ENCODE measurements at regions not wholly inside any gene's neighbourhood (a gene's known extent, or its start where the extent isn't known, plus 50 kb on each side); places are given as distances from the start of the nearest gene placed in this dataset.

DNA sequence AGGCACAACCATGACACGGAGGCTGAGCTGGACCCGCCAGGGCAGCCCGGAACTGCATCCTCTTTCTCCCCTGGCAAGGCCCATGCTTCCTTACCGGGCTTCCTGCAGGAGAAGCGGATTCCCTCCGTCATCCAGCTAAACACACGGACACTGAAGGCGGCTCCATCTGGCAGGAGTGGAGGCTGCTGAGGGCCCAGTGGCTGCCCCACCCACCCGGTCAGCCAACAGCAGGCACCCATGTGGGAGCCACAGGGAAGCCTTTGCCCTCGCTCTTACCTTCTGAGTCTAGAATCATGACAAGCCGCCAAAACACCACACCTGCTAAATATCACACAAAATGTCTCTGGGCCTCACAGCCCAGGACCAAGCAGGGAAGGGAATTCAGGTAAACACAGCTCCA is 321.6 kb upstream of the RNF32 start:
- TF ChIP-seq, protein P1, sequence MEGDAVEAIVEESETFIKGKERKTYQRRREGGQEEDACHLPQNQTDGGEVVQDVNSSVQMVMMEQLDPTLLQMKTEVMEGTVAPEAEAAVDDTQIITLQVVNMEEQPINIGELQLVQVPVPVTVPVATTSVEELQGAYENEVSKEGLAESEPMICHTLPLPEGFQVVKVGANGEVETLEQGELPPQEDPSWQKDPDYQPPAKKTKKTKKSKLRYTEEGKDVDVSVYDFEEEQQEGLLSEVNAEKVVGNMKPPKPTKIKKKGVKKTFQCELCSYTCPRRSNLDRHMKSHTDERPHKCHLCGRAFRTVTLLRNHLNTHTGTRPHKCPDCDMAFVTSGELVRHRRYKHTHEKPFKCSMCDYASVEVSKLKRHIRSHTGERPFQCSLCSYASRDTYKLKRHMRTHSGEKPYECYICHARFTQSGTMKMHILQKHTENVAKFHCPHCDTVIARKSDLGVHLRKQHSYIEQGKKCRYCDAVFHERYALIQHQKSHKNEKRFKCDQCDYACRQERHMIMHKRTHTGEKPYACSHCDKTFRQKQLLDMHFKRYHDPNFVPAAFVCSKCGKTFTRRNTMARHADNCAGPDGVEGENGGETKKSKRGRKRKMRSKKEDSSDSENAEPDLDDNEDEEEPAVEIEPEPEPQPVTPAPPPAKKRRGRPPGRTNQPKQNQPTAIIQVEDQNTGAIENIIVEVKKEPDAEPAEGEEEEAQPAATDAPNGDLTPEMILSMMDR (IDR thresholded peaks at IDR 0.05): no peak
- TF ChIP-seq POLR2AphosphoS5 (IDR thresholded peaks at IDR 0.05; ENCODE audit: low read depth, low read length) (no peak), SIN3A (IDR thresholded peaks at IDR 0.05; ENCODE audit: borderline replicate concordance, insufficient read depth, low read depth, low read length) (no peak), TCF7L2 (IDR thresholded peaks at IDR 0.05; ENCODE audit: low read depth, low read length) (no peak)
- TF ChIP-seq, protein P2, sequence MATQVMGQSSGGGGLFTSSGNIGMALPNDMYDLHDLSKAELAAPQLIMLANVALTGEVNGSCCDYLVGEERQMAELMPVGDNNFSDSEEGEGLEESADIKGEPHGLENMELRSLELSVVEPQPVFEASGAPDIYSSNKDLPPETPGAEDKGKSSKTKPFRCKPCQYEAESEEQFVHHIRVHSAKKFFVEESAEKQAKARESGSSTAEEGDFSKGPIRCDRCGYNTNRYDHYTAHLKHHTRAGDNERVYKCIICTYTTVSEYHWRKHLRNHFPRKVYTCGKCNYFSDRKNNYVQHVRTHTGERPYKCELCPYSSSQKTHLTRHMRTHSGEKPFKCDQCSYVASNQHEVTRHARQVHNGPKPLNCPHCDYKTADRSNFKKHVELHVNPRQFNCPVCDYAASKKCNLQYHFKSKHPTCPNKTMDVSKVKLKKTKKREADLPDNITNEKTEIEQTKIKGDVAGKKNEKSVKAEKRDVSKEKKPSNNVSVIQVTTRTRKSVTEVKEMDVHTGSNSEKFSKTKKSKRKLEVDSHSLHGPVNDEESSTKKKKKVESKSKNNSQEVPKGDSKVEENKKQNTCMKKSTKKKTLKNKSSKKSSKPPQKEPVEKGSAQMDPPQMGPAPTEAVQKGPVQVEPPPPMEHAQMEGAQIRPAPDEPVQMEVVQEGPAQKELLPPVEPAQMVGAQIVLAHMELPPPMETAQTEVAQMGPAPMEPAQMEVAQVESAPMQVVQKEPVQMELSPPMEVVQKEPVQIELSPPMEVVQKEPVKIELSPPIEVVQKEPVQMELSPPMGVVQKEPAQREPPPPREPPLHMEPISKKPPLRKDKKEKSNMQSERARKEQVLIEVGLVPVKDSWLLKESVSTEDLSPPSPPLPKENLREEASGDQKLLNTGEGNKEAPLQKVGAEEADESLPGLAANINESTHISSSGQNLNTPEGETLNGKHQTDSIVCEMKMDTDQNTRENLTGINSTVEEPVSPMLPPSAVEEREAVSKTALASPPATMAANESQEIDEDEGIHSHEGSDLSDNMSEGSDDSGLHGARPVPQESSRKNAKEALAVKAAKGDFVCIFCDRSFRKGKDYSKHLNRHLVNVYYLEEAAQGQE (IDR thresholded peaks at IDR 0.05; ENCODE audit: insufficient read depth in 1 of 2, low read depth in 2 of 2, low read length in 1 of 2): no peak

All from Panc1 (cell line).